Forelimb muscle (tissue), 1 donor: ENCODE measurements at regions not wholly inside any gene's neighbourhood (a gene's known extent, or its start where the extent isn't known, plus 50 kb on each side); places are given as distances from the start of the nearest gene placed in this dataset.
"Not testable (repeated sequence)": the region's sequence is repeated elsewhere in the genome, so short reads cannot be mapped to it uniquely, and the experiment has no call there.

Experiments used
- DNase-seq: peaks from one replicate; pipeline ENCODE4 v3.0.0-alpha.2; 2013; ENCODE audit warnings: low read depth

DNA sequence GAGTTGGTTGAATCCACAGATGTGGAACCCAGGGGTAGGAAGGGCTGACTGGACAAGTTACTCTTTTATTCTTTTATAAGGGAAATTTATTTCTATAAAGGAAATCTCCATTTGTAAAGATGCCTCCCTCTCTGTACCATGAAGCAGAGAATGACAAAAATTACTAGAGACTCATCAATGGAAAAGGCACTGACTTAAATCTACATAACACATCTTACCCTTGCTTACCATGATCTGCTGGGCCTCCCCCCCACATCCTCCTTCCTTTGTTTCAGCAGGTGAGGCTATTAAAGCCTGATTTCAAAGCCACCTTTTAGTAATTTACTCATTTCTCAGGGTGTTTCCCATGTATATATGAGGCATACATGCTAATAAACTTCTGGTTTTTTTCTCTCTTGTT is 130.2 kb upstream of the HDDC2 start:
- no peak for DNase-seq

DNA sequence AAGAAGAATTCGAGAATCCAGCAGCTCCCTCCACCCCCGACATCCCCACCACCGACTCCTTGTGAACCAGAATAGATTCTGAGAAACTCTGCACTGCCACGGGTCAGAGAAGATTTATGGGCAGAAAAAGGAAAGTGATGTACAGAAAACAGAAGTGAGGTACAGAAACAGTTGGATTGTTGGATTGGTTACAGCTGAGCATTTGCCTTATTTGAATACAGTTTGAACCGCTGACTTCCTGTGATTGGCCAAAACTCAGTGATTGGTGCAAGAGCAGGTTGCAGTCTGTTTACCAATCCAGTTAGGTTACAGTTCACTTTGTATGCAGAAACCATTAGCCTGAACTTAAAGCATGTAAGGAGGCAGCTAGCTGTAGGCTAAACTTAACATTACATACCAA is 131.2 kb upstream of the HDDC2 start:
- no peak for DNase-seq

DNA sequence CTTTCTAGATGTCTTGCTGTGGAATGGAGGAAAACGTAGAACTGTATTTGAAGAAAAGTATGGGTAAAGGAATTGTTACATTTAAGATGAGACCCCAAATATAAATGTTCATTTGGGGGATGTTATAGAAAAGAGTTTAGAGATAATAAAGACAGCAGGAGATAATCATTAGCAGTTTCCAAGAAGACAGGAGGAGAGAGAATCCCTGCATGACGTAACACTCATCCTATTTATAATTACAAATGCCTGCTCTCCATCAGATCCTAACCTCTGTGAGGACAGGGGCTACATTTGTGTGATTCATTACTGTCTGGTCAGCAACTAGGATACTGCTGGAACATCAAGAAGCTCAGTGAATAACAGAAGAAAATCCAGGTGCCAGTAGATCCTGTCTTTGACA is 133.0 kb upstream of the HDDC2 start:
- no peak for DNase-seq

DNA sequence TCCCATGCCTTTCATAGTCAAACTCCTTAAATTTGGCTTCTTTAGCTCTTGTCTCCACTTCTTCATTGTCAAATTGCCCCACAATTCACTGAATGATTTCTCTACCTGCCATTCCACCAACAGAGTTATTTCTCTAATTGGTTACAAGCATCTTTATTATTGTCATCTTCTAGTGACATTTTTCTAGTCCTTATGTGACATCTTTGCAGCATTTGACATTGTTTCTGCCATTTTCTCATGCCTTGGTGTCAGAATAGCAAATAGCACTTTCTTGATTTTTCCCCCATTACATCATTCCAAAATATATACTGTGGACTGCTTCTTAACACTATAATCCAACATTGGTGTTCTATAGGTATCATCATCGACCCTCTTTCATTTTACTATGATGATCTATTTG is 137.7 kb upstream of the HDDC2 start:
- no peak for DNase-seq

DNA sequence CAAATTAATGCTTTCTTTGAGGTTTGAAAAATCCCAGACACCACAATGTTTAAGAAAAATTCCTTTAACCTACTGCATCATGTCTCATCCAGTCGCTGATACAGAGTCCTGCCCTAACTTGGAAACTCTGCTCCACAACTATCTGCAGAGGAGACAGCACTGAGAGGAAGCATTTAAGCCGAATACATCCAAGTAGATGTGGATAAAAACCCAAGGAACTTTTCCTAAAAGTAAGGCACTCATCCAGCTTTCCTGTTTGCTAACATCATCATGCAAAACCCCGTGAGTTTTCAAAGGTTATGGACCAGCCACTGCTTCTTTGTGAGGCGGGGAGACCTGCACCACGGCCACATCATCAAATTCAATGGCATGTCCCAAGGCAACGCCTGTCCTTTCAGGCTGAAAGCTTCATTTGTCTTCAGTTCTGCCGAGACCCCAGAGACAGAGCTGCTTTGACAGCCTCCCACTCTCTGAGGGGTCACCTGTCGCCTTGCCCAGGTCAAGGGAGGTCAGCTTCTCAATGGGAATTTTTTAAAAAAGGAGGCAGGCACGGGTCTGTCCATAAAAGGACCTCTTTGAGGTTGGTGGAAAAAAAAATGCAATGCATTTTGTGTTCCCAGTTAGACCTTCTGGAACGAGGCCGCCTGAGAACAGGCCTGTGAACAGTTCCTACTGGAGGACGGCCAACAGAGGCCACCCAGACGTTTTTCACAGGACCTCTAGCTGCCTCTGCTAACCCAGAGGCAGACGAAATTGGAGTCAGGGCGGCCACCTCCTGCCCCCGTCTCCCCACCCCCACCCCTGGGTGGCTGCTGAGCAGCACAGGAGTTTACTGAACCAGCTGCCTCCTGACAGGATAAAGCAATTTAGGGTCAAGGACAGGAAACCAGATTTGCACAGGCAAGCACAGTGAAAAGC is 142.5 kb upstream of the HDDC2 start:
- DNase-seq, result peak; percentile 11

DNA sequence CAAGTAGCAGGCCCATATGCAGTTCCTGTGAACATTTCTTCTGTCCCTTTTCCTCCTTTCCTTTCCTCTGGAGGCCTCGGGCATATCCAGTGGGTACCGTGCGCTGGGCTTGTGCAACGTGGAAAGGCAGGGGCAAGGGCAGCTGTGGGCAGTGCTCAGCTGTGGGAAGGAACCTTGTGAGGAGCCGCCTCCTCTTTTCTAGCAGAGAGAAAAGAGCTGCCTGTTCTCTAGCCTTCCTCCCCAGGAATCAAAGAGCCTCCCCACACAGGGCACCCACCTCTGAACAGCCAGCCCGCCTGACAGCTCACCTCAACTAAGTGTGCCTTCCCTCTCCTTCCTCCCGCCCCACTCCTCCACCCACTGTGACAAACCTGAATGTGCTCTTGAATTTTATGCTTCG is 143.3 kb upstream of the HDDC2 start:
- no peak for DNase-seq

DNA sequence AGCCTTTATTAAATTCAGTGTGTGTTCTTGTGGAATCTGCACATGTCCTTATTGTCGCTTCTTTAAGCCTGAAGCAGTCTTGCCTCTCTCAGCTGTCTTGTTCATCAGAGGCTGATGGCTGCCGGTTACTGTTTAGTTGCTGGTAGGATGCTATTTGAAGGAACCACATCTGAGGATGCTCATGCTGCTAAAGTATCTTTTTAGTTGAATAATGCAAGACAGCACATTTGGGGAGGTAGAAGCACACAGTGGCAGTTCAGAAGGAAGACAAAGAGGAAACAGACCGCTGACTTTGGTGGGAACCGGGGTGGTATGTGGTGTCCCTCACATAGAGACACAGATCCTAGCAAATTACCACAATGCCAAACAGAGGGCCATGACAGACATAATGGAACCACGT is 144.2 kb upstream of the HDDC2 start:
- no peak for DNase-seq

DNA sequence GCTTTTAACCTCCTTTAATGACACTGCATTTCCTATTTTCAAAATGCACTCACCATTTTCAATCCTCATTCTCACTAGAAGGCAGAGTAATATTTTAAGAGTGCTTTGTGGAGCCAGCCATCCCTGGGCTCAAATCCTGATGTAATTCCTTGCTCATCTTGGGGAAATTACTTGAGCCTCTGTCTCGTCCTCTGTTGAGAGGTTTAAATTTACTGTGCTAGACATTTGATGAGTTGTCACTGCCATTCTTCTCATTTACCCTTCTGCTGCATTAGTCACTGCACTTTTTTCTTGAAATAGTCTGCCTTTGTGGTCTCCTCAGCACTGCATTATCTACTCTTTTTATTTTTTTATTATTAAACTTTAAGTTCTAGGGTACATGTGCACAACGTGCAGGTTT is 150.0 kb upstream of the HDDC2 start:
- no peak for DNase-seq

DNA sequence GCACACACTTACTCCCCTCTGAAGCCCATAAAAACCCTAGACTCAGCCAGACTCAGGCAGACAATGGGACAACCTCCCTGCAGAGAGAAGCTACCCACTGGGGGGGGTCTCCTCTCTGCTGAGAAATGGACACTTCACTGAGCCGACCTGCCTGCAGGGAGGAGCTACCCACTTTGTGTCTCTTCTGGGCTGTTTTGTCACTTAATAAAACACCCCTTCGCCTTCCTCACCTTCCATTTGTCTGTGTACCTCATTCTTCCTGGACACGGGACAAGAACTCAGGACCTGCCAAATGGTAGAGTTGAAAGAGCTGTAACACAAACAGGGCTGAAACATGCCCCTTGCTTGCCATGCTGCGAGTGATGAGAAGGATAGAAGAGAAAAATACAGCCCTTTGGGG is 151.7 kb upstream of the HDDC2 start:
- no peak for DNase-seq

DNA sequence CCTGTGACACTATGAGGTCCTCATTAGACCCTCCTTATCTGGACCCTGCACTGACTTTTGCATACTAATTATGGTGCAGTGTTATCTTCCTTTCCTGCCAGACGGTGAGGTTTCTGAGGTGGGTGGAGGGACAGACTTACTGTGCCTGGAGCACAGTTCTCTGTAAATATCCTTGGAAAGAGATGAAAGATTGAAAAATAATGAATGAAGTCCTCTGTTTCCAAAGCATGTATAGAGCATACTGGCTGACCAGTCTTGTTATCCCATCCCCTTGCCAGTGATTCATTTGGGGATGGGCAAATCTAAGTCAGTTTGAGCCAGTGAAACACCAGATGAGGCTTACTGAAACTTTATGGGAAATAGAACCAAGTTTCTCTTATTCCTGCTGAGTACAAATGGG is 152.6 kb upstream of the HDDC2 start:
- DNase-seq, result no peak

DNA sequence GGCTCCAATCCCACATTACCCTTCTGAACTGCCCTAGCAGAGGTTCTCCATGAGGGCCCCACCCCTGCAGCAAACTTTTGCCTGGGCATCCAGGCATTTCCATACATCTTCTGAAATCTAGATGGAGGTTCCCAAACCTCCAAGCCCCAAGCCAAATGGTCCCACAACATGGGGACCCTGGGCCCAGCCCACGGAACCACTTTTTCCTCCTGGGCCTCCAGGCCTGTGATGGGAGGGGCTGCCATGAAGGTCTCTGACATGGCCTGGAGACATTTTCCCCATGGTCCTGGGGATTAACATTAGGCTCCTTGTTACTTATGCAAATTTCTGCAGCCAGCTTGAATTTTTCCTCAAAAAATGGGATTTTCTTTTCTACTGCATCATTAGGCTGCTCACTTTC is 156.7 kb upstream of the HDDC2 start:
- not testable (repeated sequence) for DNase-seq

DNA sequence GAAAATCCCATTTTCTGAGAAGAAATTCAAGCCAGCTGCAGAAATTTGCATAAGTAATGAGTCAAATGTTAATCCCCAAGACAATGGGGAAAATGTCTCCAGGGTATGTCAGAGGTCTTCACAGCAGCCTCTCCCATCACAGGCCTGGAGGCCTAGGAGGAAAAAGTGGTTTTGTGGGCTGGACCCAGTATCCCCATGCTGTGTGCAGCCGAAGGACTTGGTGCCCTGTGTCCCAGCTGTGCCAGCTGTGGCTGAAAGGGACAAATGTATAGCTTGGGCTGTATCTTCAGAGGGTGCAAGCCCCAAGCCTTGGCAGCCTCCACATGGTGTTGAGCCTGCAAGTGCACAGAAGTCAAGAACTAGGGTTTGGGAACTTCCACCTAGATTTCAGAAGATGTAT is 163.6 kb upstream of the HDDC2 start:
- not testable (repeated sequence) for DNase-seq

DNA sequence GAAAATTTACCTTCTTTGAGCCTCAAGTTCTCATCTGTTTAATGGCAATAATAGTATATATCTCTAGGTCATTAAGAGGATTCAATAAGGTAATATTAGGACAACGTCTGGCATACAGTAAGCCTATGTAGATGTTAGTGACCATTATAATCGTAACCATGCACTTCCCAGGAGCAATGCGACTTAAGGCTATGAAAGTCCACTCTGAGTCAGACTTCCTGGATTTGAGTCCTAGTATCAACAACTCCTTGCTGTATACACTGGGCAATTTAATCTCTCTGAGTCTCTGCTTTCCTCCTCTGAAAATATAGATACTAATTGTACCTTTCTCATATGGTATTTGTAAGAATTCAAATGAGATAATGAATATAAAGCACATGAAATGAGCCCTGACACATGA is 168.1 kb upstream of the HDDC2 start:
- no peak for DNase-seq

DNA sequence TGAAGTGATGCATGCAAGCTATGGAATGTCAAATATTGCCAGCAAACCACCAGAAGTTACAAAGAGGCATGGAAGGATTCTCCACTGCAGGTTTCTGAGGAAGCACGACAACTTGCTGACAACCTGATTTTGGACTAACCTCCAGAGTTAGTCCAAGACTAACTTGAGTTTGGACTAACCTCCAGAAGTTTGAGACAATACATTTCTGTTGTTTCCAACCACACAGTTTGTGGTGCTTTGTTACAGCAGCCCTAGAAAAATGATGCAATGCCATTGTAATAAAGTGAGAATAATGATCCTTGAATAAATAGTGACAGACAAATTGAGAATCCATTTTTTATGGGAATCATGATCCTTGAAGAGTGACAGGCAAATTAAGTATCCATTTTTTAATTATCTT is 169.9 kb upstream of the HDDC2 start:
- DNase-seq, result no peak

DNA sequence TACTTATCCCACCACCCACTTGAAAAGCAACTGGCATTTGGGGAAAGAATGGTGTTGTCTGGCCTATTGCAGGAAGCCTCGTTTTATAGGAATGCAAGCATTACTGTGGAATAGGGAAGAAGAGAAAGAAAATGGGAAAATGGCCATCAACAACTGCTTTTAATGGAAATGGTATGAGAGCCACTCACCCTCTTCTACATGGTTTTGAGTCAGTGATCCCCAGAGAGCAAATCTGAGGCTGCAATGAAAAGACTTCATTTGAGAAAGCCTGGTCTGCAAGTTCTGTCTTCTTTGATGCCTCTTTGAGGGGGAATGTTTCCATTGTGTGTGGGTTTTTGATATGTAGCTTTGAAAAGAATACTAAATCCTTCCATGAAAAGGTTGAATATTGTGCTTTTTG is 172.3 kb upstream of the HDDC2 start:
- DNase-seq, result no peak

DNA sequence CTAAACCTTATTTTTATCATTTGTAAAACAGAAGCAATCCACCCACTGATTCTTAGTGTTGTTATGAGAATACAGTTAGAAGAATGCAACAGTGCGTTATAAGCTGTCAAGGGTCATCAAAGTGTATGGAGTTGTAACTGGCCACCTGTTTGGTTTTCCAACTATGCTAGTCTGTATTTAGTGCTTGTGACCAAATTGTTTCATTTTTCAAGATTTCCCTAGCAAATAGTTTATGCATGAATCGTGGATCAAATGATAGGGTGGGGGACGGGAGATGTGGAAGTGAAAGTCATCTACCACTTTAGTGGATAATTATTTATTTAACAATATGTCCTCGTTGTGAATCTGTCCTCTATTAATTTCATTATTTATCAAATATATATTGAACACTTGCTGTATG is 175.4 kb upstream of the HDDC2 start:
- no peak for DNase-seq

DNA sequence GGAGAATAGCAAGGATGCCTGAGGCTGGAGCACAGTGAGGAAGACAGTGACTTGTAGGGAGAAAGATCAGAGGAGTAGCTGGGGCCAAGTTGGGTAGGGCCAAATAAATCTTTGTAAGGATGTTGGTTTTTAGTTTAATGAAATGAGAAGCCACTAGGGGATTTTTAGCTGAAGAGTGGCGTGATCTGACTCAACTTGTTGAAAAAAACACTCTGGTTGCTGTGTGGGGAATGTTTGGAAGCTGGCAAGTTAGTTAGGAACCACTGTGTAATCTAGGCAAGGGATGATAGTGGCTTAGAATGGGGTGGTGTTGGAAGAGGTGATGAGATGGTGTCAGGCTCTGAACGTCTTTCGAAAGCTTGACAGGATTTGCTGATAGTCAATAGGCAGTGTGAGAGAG is 176.1 kb upstream of the HDDC2 start:
- no peak for DNase-seq

DNA sequence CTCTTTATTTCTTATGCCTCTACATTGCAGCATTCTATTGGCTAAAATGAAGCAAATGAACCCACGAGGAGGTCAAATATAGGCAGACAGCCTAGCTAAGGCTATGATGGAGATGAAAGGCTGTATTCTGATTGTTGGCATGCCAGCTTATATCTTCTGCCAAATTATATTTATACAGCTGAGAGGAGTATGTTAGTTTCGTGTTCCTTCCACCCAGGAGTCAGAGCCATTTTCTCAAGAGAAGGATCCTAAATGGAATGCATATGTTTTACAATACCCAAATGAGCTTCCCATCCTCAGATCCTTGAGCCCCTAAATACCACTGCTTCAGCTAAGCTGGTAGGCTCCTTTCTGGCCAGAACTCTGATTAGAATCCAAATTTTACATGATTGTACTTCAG is 178.4 kb upstream of the HDDC2 start:
- no peak for DNase-seq

DNA sequence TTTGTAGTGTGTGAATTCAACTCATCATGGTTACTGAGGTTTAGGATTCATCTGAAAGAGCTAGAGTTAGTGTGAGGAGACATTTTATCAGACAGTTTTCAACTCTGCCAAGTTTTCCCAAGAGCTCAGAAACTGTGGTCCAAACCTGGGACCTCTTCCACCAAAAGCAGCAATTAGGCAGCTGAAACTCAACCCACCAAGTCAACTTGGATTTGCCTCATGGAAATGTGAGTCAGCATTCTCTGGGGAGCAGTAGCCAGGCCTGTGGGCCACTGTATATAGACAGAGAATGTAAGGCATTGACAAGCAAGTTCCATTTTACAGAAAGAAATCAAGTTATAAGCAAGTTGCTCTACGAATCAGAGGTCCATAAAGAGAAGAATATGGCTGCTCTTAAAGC is 178.8 kb upstream of the HDDC2 start:
- DNase-seq, result no peak

DNA sequence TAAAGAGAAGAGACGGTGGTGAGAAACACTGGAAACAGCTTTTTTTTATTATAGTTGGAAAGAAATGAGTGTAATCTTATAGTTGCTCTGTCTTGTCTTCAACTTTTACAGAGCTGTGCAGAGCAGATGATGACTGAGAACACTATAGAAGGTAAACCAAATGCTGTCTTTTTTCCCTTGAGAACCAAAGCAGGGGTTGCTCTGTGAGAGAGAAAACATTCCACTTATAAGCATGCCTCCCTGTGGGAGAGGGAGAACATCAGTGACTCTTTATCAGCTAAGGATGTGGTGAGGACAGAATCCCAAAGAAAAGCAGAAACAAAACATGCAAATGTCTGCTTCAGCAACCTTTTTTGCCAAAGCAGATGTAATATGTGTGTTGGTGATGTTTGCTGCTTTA is 179.3 kb upstream of the HDDC2 start:
- DNase-seq, result no peak

DNA sequence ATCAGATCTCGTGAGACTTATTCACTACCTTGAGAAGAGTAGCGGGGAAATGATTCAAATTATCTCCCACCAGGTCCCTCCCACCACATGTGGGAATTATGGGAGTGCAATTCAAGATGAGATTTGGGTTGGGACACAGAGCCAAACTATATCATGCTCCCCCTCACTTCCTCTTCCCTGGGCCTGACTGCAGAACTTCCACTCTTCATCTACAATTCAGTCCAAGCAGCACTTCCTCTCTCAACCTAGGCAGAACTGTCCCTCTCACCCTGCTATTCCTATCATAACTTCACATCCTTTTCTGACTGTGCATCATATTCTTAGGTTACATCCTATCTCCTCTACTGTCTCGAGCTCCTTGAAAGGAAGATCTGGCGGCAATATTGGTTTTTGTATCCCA is 184.0 kb upstream of the HDDC2 start:
- no peak for DNase-seq

DNA sequence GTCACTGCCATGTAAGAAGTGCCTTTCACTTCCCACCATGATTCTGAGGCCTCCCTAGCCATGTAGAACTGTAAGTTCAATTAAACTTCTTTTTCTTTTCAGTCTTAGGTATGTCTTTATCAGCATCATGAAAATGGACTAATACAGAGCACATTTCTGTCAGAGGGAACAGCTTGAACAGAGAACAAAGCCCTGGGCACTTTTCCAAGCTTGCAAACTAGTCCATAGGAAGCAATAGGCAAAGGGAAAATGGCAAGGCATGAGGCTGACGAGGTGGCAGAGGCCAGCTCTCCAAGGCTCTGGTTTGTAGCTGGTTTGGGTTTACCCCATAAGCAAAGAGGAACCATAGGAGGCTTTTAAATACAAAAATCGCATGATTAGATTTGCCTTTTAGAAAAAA is 185.1 kb upstream of the HDDC2 start:
- no peak for DNase-seq

DNA sequence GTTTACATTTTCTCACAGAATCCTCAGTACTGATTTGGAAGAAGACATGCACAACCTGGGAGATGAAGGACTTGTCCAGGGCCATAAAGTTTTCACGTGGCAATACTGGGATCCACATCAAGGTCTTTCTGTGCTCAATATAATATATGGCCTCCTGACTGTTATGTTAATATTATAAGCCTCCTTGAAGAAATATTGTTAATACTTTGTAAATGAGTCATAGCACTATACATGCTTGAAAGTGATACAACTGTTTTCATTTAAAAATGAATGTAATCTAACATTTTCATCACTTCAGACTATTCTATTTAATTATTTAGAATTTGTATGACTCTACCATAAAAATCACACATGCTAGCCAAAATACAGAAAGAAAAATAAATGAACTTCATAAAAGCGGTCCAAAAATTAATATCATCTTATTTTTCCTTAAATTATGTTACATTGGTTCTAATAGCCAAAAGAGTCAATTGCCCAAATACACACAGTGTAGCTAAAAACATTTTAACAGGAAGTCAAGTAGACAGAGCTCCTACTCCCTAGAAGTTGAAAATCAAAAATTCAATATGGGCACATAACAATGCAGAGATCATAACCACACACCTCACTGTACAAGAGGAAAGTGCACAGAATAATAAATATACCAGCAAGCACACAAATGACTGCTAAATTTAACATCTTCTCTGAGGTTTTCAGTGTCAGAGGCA is 188.0 kb upstream of the HDDC2 start:
- DNase-seq, result no peak
